HG02610 (cell line): ENCODE measurements at regions not wholly inside any gene's neighbourhood (a gene's known extent, or its start where the extent isn't known, plus 50 kb on each side); places are given as distances from the start of the nearest gene placed in this dataset.
"Not testable (repeated sequence)": the region's sequence is repeated elsewhere in the genome, so short reads cannot be mapped to it uniquely, and the experiment has no call there.

Experiments used
- ATAC-seq: cut with Tn5 transposase; IDR thresholded peaks from one replicate; pipeline ENCODE4 v1.9.1; 2021; ENCODE audit warnings: mild to moderate bottlenecking, moderate library complexity; ENCODE audit not compliant: unreplicated experiment

GRCh38 chrX:44785652-44786051 lies 58.2 kb upstream of the DUSP21 start:
- no peak for ATAC-seq

- no peak for ATAC-seq
Observed at GRCh38 chrX:44784241-44784640, 59.6 kb upstream of the DUSP21 start.

- ATAC-seq: no peak
Observed at GRCh38 chrX:44778254-44778653, 65.6 kb upstream of the DUSP21 start.

GRCh38 chrX:44775726-44776125 lies 68.1 kb upstream of the DUSP21 start:
- ATAC-seq: no peak

GRCh38 chrX:44774066-44774465 lies 69.8 kb upstream of the DUSP21 start:
- not testable (repeated sequence) for ATAC-seq

- no peak for ATAC-seq
Observed at GRCh38 chrX:44770121-44770520, 73.7 kb upstream of the DUSP21 start.

GRCh38 chrX:44767308-44767707 lies 76.5 kb upstream of the DUSP21 start:
- no peak for ATAC-seq

- ATAC-seq: no peak
Observed at GRCh38 chrX:44765556-44765955, 78.3 kb upstream of the DUSP21 start.

GRCh38 chrX:44747969-44748368 lies 95.9 kb upstream of the DUSP21 start:
- ATAC-seq: no peak

- ATAC-seq: no peak
Observed at GRCh38 chrX:44747317-44747716, 96.5 kb upstream of the DUSP21 start.

- no peak for ATAC-seq
Observed at GRCh38 chrX:44744799-44745198, 99.0 kb upstream of the DUSP21 start.

- no peak for ATAC-seq
Observed at GRCh38 chrX:44742480-44743155, 101.2 kb upstream of the DUSP21 start.

GRCh38 chrX:44741859-44742258 lies 102.0 kb upstream of the DUSP21 start:
- ATAC-seq: not testable (repeated sequence)

GRCh38 chrX:44741458-44741857 lies 102.4 kb upstream of the DUSP21 start:
- ATAC-seq: not testable (repeated sequence)

- ATAC-seq: no peak
Observed at GRCh38 chrX:44735498-44735897, 108.3 kb upstream of the DUSP21 start.

GRCh38 chrX:44733931-44734330 lies 109.9 kb upstream of the DUSP21 start:
- no peak for ATAC-seq

GRCh38 chrX:44731160-44731559 lies 112.7 kb upstream of the DUSP21 start:
- no peak for ATAC-seq

- ATAC-seq: no peak
Observed at GRCh38 chrX:44723426-44723825, 120.4 kb upstream of the DUSP21 start.

GRCh38 chrX:44708470-44708869 lies 135.4 kb upstream of the DUSP21 start:
- no peak for ATAC-seq

- ATAC-seq: no peak
Observed at GRCh38 chrX:44705817-44706551, 137.8 kb upstream of the DUSP21 start.

GRCh38 chrX:44698357-44698756 lies 145.5 kb upstream of the DUSP21 start:
- no peak for ATAC-seq

GRCh38 chrX:44693255-44693654 lies 150.6 kb upstream of the DUSP21 start:
- ATAC-seq: no peak

GRCh38 chrX:44690129-44690528 lies 147.5 kb upstream of the FUNDC1 start:
- ATAC-seq: no peak
